Left cardiac atrium (tissue), 4 donors: ENCODE measurements at regions not wholly inside any gene's neighbourhood (a gene's known extent, or its start where the extent isn't known, plus 50 kb on each side); places are given as distances from the start of the nearest gene placed in this dataset.
A peak's percentile ranks its signal among the peaks of the same experiment; 100 is the strongest.
"Not testable (repeated sequence)": the region's sequence is repeated elsewhere in the genome, so short reads cannot be mapped to it uniquely, and the experiment has no call there.

ENCODE experiments used
- ATAC-seq, 2 donors: fragments of 200-7000 bp; cut with Tn5 transposase; one replicate each; pipeline ENCODE4 v1.9.1; 2020; ENCODE audit warnings: mild to moderate bottlenecking in 2 of 2, moderate library complexity in 2 of 2
- DNase-seq: peaks from one replicate; pipeline ENCODE4 v3.0.0-alpha.2; 2020
- intact Hi-C, 2 donors: fragments of 100-400 bp; cut with DNase I; formaldehyde crosslinking; loops; one replicate each; pipeline versions ENCODE4 v1.14.1 to v1.15.1; 2022 to 2023
- donor health status: DM: no; HTN: yes; CAD: no.
- donor health status: DM: no; HTN: yes; CAD: no; lungs with severe emphysema.
- donor health status: DM: yes; HTN: yes; CAD: no.
- donor health status: Dilated cardiomyopathy.

DNA sequence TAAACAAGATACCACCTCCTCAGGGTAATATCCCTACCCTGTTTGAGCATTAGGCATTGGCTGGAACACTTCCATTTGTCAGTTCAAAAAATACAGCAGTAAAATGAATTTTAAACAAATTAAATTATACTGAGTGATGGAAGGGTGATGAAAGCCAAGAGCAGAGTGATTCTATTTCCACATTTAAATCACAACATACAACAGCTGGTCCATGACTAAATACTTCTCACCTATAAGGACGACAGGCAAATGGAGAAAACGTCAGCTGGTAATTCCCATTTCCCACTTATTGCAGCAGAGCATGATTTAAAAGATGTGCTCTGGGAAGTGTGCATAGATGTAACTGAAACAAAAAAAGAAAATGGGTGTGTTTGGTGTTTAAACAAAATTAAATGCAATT lies 543.6 kb upstream of the DAB2 start:
- ATAC-seq (no peak), DNase-seq (no peak)
- intact Hi-C loops = no loop called here

DNA sequence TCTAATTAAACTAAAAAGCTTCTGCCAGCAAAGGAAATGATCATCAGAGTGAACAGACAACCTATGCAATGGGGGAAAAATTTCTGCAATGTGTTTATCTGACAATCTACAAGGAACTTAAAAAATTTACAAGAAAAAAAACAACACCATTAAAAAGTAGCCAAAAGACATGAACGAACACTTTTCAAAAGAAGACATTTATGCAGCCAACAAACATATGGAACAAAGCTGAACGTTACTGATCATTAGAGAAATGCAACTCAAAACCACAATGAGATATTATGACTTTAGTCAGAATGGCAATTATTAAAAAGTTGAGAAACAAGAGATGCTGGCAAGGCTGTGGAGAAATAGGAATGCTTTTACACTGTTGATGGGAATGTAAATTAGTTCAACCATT lies 530.4 kb upstream of the DAB2 start:
- intact Hi-C loops = loop anchor here in 1 of 2 donors (10.0 kb wide), 1 partner anchor 730 kb away; no protein-coding TSS in a partner anchor
- DNase-seq = no peak
- no peak for ATAC-seq

DNA sequence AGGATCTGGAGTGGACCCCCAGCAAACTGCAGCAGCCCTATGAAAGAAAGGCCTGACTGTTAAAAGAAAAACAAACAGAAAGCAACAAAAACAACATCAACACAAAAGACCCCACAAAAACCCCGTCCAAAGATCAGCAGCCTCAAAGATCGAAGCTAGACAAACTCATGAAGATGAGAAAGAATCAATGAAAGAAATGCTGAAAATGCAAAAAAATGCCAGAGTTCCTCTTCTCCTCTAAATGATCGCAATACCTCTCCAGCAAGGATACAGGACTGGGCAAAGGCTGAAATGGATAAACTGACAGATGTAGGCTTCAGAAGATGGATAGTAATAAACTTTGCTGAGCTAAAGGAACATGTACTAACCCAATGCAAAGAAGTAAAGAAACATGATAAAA lies 526.3 kb upstream of the DAB2 start:
- intact Hi-C loops = loop anchor here (2.0 to 10.0 kb wide), 2 partner anchors 734 to 736 kb away; no protein-coding TSS in a partner anchor
- ATAC-seq (no peak), DNase-seq (no peak)

DNA sequence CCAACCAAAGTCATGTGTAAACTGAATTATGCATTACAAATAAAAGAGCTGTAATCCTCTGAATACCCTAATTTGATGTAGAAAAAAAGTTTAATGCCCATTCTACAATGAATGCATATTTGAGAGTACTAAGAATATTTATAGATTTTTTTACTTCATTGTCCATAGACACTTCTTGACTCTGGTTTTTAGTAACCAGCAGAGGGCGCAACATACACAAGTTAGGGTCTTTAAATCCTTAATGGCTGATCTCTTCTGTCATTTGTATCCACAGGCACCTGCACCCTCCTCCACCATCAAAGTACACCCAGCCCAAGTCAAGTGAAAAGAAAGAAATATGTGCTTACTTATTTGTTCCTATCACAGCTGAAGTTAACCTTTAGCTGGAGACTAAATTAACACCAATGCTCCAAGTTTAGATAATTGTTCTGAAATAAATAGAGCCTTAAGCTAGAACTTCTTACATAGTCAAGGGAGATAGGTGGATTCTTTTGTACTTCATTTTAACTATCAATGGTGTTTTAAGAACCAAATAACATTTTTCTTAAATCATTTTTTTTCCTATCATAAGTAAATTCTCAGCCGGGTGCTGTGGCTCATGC lies 524.2 kb upstream of the DAB2 start:
- intact Hi-C loops = loop anchor here in 1 of 2 donors (5.0 kb wide), 1 partner anchor 788 kb away; no protein-coding TSS in a partner anchor
- peak; percentile 28 for DNase-seq
- peak; percentile 65 to 77 for ATAC-seq

DNA sequence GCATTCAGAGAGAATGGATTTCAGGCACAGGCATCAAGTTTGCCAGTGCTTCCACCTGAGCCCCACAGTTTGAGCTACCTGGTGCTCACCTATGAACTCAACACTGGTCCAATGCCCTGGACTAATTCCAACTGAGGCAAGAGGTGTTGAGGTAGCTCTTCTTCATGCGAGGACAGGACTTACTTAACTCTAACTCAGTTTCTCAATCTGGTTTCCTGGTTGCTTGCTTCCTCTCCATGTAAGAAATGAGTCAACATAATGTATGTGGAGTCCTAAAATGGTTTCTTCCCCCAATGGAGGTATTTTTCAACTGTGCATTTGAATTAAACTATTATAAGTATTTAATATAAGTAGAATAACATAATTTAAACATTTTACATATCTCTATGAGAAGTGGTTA lies 523.6 kb upstream of the DAB2 start:
- no peak for ATAC-seq
- intact Hi-C loops = loop anchor here in 1 of 2 donors (5.0 kb wide), 1 partner anchor 789 kb away; no protein-coding TSS in a partner anchor
- DNase-seq = no peak

DNA sequence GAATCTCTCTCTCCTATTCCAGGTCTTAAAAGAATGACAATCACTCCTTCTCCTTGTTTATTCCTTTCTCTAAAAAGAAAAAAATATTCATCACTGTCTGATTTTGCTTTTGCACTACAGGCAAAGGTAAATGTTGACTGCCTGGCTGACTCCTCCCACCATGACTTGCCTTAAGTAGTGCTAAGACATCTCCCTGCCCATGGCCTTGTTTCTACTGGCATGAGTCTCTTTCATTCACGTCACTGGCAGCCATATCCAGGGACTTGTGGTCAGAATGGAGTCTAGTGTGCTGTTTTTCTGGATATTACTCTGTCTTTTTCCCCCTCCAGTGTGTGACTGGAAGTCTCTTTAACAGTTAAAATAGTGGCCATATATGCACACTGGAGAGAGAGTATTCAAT lies 522.9 kb upstream of the DAB2 start:
- peak in 1 of 2 donors; percentile 77 for ATAC-seq

DNA sequence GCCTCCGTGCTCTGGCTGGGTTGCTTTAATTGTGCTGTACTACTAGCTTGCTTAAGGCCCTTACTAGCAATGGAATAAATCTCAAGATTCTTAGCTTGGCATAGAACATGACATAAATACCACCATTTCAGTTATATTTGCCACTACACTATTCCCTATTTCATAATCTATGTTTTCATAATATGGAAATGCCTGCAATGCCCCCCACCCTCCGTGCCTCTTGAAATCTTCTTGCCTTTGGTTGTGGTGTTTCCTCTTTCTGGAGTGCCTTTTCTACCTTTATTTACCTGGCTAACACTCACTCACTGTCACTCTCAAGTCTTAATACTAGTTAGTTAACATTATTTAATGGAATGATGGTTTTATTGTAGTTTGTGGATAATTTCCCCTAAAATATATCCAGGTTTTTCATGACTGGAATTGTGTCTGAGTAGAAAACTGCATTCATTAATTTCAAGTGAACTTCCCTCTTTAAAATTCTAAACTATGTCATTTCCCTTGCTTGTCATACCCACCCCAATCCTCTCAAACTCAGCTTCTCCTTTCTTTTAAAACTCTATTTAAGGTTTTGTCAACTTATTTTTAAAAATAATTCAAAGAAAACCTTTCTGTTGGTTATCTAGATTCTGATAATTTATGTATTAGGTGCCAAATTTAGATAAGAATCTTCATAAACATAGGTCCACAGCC lies 521.7 kb upstream of the DAB2 start:
- intact Hi-C loops = loop anchor here in 1 of 2 donors (5.0 kb wide), 1 partner anchor 791 kb away; no protein-coding TSS in a partner anchor
- no peak for ATAC-seq
- DNase-seq = no peak

More for the DNA sequence above, 522.9 kb upstream of the DAB2 start:
- no peak for DNase-seq
- intact Hi-C loops = loop anchor here in 1 of 2 donors (5.0 kb wide), 1 partner anchor 790 kb away; no protein-coding TSS in a partner anchor

DNA sequence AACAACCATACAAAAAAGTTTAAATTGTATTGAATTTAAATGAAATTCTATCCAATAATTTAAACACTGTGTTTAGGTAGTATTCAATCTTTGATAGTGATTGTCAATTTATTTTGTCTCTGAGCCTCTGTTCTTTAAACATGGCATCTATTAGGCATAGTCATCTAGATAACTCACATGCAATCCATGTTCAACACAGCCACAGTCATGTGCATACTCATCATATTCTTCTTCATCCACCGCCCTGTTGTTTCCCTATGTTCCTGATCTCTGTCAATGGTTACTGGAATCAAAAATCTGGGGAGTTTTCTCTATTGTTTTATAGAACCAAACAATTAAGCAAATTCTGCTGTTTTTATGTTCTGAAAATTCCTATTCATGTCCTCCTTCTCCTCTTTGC lies 521.1 kb upstream of the DAB2 start:
- ATAC-seq (no peak), DNase-seq (no peak)
- intact Hi-C loops = loop anchor here in 1 of 2 donors (5.0 kb wide), 1 partner anchor 791 kb away; no protein-coding TSS in a partner anchor

DNA sequence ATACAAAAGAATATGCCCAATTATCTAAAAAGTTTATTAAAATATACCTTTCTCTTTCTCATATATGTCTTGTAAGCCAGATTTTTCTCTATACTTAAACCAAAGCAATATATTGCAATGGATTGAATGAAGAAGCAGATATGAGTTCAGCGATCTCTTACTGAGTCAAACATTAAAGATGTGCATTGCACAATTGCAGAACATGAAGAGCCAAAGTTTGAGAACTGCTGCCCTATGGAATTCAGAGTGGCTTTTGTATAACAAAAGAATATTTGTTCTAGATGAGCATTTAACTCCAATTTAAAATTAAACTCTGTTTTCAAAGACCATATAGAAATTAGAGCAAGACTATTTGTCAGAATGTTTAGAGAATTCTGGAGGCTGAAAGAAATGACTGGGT lies 519.0 kb upstream of the DAB2 start:
- intact Hi-C loops = no loop called here
- ATAC-seq = no peak
- no peak for DNase-seq

DNA sequence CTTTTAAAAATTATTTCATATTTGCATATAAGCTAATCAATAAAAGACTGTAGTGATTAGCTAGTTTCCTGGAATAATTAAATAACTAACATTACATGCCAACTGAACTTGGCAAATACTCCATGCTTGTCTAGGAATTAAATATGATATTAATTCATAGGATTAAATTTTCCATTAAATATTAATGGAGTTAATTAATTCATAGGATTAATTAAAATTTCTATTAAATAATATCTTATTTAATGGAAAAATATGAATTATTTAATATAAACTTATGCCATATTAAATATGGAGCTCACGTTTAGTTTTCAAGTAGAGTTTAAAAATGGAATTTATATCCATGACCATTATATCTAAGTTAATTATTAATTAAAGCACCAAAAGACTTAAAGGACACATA lies 517.8 kb upstream of the DAB2 start:
- intact Hi-C loops = no loop called here
- DNase-seq (no peak), ATAC-seq (no peak)

DNA sequence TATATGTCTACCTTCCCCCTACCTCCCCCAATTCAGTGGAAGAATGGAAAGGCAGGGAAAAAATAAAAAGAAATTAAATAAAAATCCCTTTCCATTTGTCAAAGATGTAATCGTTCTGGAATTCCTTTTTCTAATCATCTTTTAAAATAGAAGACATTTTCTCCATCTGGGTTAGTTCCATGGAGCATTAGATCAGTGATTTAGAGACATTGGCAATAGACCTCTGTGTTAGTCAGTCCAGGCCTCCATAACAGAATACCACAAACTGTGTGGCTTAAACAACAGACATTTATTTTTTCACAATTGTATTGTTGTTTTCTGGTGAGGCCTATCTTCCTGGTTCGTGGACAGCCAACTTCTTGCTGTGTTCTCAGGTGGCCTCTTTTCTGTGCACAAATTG lies 516.6 kb upstream of the DAB2 start:
- no peak for ATAC-seq
- intact Hi-C loops = no loop called here
- no peak for DNase-seq

DNA sequence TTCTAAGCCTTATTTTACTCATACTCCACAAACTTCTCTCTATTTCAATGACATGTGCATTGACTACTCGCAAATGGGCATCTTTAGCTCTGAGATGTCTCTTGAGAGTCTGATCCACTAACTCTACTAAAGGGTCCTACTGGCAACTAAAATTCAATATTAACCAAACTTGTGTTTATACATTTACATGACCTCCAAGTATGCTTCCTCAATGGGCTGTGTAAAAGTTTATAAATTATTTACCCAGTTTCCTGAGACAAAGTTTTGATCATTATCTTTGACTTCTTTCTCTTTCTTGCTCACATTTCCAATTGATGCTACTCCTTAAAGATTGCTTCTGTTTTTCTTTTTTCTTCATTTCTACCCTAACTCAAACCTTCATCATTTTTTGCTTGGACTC lies 510.1 kb upstream of the DAB2 start:
- intact Hi-C loops = no loop called here
- no peak for DNase-seq

DNA sequence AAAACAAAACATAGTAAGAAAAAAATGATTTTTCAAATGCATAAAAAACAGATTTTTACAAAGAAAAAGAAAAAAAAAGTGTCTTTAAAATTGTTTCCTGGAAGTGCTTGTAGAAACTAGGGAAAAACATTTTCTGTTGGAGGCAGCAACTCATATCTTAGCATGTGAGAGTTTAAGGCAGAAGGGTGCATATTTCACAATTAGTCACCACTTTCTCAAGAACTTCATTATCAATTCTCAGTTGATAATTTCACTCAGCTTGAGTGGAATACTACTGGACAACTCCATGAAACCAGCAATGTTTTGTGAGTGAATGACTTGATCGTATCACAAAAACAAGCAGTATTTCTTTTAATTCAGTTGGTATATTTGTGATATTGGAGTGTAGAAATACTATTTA lies 508.3 kb upstream of the DAB2 start:
- ATAC-seq (peak in 1 of 2 donors; percentile 21), DNase-seq (no peak)
- intact Hi-C loops = no loop called here

More for the DNA sequence above, 510.1 kb upstream of the DAB2 start:
- ATAC-seq = no peak

DNA sequence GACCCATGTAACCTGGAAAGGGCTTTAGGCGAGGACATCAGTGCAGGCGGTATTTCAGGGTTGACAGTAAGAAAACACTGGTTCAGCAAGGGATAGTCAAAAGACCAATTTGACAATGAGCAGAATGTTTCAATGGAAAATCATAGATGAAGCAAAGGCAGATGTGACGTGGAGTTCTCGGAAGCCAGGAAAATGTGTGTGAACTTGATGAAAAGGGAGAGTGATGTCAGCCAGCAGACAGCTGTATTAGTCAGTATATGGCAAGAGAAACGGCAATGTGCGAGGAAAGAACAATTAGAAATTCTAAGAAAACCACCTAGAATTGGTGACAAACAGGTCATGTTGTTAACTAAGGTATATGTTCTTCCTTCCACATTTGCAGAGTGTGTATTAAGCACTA lies 503.9 kb upstream of the DAB2 start:
- DNase-seq = peak; percentile 27
- ATAC-seq = peak in 1 of 2 donors; percentile 50
- intact Hi-C loops = no loop called here

DNA sequence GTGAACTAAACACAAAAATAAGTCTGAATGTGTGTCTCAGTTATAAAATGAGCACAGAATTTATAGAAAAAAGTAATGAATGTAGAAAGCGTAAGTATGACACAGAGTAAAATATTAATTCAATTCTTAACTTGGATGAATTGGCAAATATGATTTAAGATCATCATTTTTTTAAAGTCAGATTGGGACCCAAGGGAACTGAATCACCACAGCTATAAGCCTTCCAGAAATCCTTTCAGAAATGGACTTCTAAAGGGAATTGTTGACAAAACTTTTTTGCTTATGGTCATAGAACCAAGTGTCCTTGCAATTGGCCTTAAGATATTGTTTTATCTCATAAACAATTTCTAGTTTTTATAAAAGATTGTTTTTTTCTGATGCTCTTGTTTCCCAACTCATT lies 495.1 kb upstream of the DAB2 start:
- ATAC-seq (no peak), DNase-seq (no peak)
- intact Hi-C loops = no loop called here

DNA sequence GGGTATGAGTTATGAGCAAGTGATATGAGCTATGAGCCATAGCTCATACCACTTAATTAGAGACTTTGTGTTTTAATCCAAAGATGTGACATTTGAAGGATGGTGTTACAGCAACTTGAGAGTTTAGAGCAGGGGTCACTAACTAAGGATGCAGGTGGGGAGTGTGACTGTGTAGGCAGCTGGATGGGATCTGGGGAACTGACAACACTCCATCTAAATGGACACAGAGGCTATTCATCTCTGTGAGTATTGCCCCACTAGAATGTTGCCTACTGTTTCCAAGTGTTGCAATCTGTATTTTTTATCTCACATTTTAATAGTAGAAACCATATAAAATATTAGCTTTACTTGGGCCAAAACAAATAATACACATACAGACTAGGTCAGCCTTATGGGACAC lies 488.1 kb upstream of the DAB2 start:
- DNase-seq (no peak), ATAC-seq (no peak)
- intact Hi-C loops = no loop called here

DNA sequence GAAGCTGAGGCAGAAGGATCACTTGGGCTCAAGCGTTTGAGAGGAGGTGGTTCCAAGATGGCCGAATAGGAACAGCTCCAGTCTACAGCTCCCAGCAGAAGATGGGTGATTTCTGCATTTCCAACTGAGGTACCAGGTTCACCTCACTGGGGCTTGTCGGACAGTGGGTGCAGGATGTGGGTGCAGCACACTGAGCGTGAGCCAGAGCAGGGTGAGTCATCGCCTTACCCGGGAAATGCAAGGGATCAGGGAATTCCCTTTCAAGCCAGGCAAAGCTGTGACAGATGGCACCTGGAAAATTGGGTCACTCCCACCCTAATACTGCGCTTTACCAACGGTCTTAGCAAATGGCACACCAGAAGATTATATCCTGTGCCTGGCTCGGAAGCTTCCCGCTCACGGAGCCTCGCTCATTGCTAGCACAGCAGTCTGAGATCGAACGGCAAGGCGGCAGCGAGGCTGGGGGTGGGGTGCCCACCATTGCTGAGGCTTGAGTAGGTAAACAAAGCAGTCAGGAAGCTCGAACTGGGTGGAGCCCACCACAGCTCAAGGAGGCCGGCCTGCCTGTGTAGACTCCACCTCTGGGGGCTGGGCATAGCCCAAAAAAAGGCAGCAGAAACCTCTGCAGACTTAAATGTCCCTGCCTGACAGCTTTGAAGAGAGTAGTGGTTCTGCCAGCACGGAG lies 482.6 kb upstream of the DAB2 start:
- ATAC-seq, DNase-seq, intact Hi-C loops: not testable (repeated sequence)

DNA sequence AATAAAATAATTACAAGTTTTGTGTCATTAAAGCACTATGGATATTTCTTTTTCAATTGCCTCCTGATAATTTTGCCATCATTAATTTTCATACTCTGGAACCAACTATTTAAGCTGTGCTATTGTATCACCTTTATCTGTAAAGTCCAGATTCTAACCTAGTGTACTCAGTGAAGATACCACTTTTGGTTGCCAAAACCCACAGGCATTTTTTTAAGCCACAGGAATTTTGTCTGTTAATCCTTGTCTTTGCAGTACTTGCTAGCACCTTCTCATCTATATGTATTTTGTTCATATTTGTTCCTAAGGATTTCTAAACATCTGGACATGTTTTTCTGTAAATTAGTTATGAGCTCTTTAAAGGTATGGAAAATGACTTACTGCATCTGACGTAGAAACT lies 481.4 kb upstream of the DAB2 start:
- intact Hi-C loops = no loop called here
- DNase-seq (no peak), ATAC-seq (no peak)

DNA sequence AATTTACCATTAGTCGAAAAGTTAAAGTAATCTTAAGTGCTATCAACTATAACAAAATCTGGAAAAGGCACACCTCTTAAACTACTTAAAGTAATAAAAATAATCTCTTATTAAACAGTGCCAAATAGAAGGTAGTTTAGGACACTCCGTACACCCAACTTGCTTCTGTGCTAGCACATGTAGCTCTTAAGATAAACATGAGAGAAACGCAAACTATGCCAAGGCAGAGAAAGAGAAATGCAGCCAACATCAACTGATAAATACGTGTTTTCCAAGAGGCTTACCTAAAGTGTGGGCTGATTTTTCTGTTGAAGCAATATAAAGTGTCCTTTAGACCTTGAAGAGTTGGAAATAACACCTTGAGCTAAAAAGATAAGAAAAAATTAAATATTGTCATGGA lies 480.6 kb upstream of the DAB2 start:
- DNase-seq = no peak
- peak; percentile 68 to 74 for ATAC-seq
- intact Hi-C loops = no loop called here

DNA sequence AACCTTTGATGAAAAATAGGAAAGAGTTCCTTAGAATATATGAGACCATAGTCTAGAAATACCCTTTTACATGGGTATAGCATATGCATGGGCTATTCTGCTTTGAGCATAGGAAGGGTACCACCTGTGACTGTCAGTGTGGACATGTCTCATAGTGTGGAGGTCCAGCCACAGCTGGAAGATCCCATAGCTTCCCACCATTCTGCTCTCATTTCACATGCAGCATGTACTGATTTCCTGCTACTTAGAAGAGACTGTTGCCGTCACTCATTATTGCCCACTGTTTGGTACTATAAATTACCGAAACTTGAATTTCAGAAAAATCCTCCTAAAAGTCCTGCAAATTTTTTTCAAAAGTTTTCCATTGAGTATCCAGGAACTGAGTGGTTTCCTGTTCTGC lies 477.8 kb upstream of the DAB2 start:
- ATAC-seq (no peak), DNase-seq (no peak)
- intact Hi-C loops = no loop called here
